WTC11 (cell line): ENCODE measurements at regions not wholly inside any gene's neighbourhood (a gene's known extent, or its start where the extent isn't known, plus 50 kb on each side); places are given as distances from the start of the nearest gene placed in this dataset.

Experiments used
- ATAC-seq: fragments of 200-7000 bp; cut with Tn5 transposase; 2 replicates; pipeline ENCODE4 v1.10.0; 2021; ENCODE audit warnings: mild to moderate bottlenecking, moderate library complexity
- CTCF ChIA-PET: fragments of 300-600 bp; sonication (Branson Sonifier 250); formaldehyde crosslinking; loops from one replicate; lab custom pipeline; 2021; ENCODE audit warnings: antibody characterized with exemption; lab: Charles Lee
- POLR2A ChIA-PET: fragments of 350-600 bp; sonication (Branson Sonifier 250); formaldehyde crosslinking; loops from one replicate; lab custom pipeline; 2021; ENCODE audit warnings: antibody characterized with exemption; lab: Charles Lee
- DNase-seq: peaks from one replicate; pipeline ENCODE4 v3.0.0; 2021; ENCODE audit warnings: low spot score
- H3K27ac Mint-ChIP-seq: 2 replicates; pipeline ENCODE4 v1.8.0; 2021; ENCODE audit warnings: mixed read lengths
- H3K27me3 Mint-ChIP-seq: 2 replicates; pipeline ENCODE4 v1.8.0; 2021; ENCODE audit warnings: low read depth, mild to moderate bottlenecking, moderate library complexity, mixed read lengths
- H3K36me3 Mint-ChIP-seq: 2 replicates; pipeline ENCODE4 v1.8.0; 2021; ENCODE audit warnings: mixed read lengths
- H3K4me1 Mint-ChIP-seq: 2 replicates; pipeline ENCODE4 v1.8.0; 2022; ENCODE audit warnings: mixed read lengths
- H3K4me3 Mint-ChIP-seq: 2 replicates; pipeline ENCODE4 v1.8.0; 2021; ENCODE audit warnings: mild to moderate bottlenecking, moderate library complexity, mixed read lengths
- H3K9me3 Mint-ChIP-seq: 2 replicates; pipeline ENCODE4 v1.8.0; 2021; ENCODE audit warnings: mixed read lengths
- FOXK1 ChIP-seq: sonication (generic); formaldehyde crosslinking; IDR thresholded peaks from 2 replicates; pipeline ENCODE4 v1.8.0; 2022; ENCODE audit warnings: mild to moderate bottlenecking, moderate library complexity, missing genetic modification reagents
- JAZF1 ChIP-seq: fragments of 250-450 bp; sonication (Bioruptor Pico); IDR thresholded peaks from 2 replicates; pipeline ENCODE4 v1.9.0; 2021; ENCODE audit warnings: moderate library complexity, mild to moderate bottlenecking, inconsistent platforms
- NFATC4 ChIP-seq: fragments of 250-450 bp; sonication (Bioruptor Pico); IDR thresholded peaks from 2 replicates; pipeline ENCODE4 v1.9.0; 2021; ENCODE audit warnings: mild to moderate bottlenecking
- ZNF121 ChIP-seq: sonication (generic); formaldehyde crosslinking; IDR thresholded peaks from 2 replicates; pipeline ENCODE4 v1.8.0; 2023; ENCODE audit warnings: missing genetic modification reagents
- ZNF263 ChIP-seq: sonication (generic); formaldehyde crosslinking; IDR thresholded peaks from 2 replicates; pipeline ENCODE4 v1.8.1; 2022; ENCODE audit warnings: low read depth, mild to moderate bottlenecking, moderate library complexity, missing genetic modification reagents
- ZNF423 ChIP-seq: fragments of 250-450 bp; sonication (Bioruptor Pico); IDR thresholded peaks from 2 replicates; pipeline ENCODE4 v2.1.2; 2022; ENCODE audit warnings: mild to moderate bottlenecking, moderate library complexity
- TF ChIP-seq, protein P1 (sequence below): fragments of 250-450 bp; sonication (Bioruptor Pico); IDR thresholded peaks from 2 replicates; pipeline ENCODE4 v1.9.0; 2021; ENCODE audit warnings: mild to moderate bottlenecking, borderline replicate concordance
- TF ChIP-seq, protein P2 (sequence below): fragments of 250-450 bp; sonication (Bioruptor Pico); IDR thresholded peaks from 2 replicates; pipeline ENCODE4 v1.9.0; 2021; ENCODE audit warnings: moderate library complexity, mild to moderate bottlenecking, inconsistent platforms, borderline replicate concordance
- TF ChIP-seq, protein P3 (sequence below): sonication (generic); formaldehyde crosslinking; IDR thresholded peaks from 2 replicates; pipeline ENCODE4 v1.8.1; 2022; ENCODE audit warnings: missing genetic modification reagents, borderline replicate concordance
- TF ChIP-seq, protein P4 (sequence below): fragments of 250-450 bp; sonication (Bioruptor Pico); IDR thresholded peaks from 2 replicates; pipeline ENCODE4 v1.9.0; 2021; ENCODE audit warnings: mild to moderate bottlenecking
- TF ChIP-seq, protein P5 (sequence below): fragments of 250-450 bp; sonication (Bioruptor Pico); conservative IDR thresholded peaks from 2 replicates; pipeline ENCODE4 v1.9.0; 2021; ENCODE audit warnings: mild to moderate bottlenecking
- TF ChIP-seq, protein P6 (sequence below): sonication (generic); formaldehyde crosslinking; IDR thresholded peaks from 2 replicates; pipeline ENCODE4 v1.8.1; 2022; ENCODE audit warnings: mild to moderate bottlenecking, moderate library complexity, missing genetic modification reagents
- TF ChIP-seq, protein P7 (sequence below): sonication (generic); formaldehyde crosslinking; IDR thresholded peaks from 2 replicates; pipeline ENCODE4 v1.8.0; 2023; ENCODE audit warnings: mild to moderate bottlenecking, missing genetic modification reagents

DNA sequence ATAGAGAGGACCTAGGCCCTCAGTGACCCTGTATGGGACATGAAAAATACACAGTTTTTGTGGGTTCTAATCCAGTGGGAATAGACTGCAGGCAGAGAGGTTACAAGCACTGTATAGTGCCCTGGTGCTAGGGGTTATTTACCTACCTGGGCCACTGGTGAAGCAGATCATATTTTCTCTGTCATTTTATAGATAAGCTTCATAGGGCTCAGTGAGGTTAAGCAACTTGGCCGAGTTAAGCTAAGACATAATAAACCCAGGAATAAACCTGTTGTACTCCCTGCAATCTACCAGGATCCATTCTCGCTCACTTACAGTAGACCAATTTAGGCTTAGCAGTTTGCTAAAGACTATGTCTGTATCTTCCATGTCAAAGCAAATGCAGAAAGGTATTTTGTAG, 340.6 kb upstream of the KHDRBS2 start (continued):
- TF ChIP-seq, protein P1, sequence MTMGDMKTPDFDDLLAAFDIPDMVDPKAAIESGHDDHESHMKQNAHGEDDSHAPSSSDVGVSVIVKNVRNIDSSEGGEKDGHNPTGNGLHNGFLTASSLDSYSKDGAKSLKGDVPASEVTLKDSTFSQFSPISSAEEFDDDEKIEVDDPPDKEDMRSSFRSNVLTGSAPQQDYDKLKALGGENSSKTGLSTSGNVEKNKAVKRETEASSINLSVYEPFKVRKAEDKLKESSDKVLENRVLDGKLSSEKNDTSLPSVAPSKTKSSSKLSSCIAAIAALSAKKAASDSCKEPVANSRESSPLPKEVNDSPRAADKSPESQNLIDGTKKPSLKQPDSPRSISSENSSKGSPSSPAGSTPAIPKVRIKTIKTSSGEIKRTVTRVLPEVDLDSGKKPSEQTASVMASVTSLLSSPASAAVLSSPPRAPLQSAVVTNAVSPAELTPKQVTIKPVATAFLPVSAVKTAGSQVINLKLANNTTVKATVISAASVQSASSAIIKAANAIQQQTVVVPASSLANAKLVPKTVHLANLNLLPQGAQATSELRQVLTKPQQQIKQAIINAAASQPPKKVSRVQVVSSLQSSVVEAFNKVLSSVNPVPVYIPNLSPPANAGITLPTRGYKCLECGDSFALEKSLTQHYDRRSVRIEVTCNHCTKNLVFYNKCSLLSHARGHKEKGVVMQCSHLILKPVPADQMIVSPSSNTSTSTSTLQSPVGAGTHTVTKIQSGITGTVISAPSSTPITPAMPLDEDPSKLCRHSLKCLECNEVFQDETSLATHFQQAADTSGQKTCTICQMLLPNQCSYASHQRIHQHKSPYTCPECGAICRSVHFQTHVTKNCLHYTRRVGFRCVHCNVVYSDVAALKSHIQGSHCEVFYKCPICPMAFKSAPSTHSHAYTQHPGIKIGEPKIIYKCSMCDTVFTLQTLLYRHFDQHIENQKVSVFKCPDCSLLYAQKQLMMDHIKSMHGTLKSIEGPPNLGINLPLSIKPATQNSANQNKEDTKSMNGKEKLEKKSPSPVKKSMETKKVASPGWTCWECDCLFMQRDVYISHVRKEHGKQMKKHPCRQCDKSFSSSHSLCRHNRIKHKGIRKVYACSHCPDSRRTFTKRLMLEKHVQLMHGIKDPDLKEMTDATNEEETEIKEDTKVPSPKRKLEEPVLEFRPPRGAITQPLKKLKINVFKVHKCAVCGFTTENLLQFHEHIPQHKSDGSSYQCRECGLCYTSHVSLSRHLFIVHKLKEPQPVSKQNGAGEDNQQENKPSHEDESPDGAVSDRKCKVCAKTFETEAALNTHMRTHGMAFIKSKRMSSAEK (CRISPR knock-in tag) = no peak
- TF ChIP-seq, protein P2, sequence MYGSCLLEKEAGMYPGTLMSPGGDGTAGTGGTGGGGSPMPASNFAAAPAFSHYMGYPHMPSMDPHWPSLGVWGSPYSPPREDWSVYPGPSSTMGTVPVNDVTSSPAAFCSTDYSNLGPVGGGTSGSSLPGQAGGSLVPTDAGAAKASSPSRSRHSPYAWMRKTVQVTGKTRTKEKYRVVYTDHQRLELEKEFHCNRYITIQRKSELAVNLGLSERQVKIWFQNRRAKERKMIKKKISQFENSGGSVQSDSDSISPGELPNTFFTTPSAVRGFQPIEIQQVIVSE (CRISPR knock-in tag) = no peak
- TF ChIP-seq JAZF1 (CRISPR knock-in tag) = no peak
- TF ChIP-seq ZNF423 (CRISPR knock-in tag) = no peak
- TF ChIP-seq, protein P3, sequence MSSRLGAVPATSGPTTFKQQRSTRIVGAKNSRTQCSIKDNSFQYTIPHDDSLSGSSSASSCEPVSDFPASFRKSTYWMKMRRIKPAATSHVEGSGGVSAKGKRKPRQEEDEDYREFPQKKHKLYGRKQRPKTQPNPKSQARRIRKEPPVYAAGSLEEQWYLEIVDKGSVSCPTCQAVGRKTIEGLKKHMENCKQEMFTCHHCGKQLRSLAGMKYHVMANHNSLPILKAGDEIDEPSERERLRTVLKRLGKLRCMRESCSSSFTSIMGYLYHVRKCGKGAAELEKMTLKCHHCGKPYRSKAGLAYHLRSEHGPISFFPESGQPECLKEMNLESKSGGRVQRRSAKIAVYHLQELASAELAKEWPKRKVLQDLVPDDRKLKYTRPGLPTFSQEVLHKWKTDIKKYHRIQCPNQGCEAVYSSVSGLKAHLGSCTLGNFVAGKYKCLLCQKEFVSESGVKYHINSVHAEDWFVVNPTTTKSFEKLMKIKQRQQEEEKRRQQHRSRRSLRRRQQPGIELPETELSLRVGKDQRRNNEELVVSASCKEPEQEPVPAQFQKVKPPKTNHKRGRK (CRISPR knock-in tag) = no peak
- no peak for TF ChIP-seq ZNF263 (CRISPR knock-in tag)
- TF ChIP-seq FOXK1 = no peak
- TF ChIP-seq, protein P4, sequence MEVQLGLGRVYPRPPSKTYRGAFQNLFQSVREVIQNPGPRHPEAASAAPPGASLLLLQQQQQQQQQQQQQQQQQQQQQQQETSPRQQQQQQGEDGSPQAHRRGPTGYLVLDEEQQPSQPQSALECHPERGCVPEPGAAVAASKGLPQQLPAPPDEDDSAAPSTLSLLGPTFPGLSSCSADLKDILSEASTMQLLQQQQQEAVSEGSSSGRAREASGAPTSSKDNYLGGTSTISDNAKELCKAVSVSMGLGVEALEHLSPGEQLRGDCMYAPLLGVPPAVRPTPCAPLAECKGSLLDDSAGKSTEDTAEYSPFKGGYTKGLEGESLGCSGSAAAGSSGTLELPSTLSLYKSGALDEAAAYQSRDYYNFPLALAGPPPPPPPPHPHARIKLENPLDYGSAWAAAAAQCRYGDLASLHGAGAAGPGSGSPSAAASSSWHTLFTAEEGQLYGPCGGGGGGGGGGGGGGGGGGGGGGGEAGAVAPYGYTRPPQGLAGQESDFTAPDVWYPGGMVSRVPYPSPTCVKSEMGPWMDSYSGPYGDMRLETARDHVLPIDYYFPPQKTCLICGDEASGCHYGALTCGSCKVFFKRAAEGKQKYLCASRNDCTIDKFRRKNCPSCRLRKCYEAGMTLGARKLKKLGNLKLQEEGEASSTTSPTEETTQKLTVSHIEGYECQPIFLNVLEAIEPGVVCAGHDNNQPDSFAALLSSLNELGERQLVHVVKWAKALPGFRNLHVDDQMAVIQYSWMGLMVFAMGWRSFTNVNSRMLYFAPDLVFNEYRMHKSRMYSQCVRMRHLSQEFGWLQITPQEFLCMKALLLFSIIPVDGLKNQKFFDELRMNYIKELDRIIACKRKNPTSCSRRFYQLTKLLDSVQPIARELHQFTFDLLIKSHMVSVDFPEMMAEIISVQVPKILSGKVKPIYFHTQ = no peak

DNA sequence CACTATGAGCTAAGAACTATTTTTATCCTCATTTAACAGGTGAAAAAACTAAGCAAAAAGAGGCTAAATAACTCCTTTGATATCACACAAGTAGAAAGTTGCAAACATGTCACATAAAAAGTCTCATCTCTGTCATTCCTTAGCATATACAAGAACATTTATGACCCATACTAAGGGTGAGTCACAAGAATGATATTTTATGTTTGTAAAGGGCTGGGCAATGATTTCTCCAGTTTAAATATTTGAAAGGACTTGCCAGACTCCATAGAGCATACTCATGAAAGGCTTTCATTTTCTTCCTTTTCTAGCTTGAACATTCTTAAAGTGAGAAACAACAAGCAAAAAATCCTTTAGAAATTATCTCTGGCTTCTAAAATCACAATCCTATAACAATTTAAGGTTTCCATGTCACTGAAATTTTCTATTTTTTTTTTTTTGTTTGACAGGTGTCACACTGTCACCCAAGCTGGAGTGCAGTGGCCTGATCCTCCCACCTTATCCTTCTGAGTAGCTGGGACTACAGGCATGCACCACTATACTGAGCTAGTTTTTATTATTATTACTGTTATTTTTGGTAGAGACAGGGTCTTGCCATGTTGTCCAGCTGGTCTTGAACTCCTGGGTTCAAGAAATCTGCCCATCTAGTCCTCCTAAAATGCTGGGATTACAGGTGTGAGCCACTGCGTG, 338.0 kb upstream of the KHDRBS2 start:
- POLR2A ChIA-PET = no interaction called here
- Mint-ChIP-seq H3K27me3 (no peaks in the 10 kb centered on the region), H3K9me3 (peaks cover 19% of the 10 kb centered on the region), H3K4me3 (no peak overlapping the region), H3K27ac (no peak overlapping the region), H3K36me3 (no peaks in the 10 kb centered on the region), H3K4me1 (no peaks in the 10 kb centered on the region)
- no peak for ATAC-seq
- CTCF ChIA-PET = interaction anchor here (1.1 kb wide), 1 partner anchor 39 kb away, joined by 5 read pairs; no protein-coding TSS in a partner anchor
- TF ChIP-seq JAZF1 (CRISPR knock-in tag) = no peak
- TF ChIP-seq, protein P5, sequence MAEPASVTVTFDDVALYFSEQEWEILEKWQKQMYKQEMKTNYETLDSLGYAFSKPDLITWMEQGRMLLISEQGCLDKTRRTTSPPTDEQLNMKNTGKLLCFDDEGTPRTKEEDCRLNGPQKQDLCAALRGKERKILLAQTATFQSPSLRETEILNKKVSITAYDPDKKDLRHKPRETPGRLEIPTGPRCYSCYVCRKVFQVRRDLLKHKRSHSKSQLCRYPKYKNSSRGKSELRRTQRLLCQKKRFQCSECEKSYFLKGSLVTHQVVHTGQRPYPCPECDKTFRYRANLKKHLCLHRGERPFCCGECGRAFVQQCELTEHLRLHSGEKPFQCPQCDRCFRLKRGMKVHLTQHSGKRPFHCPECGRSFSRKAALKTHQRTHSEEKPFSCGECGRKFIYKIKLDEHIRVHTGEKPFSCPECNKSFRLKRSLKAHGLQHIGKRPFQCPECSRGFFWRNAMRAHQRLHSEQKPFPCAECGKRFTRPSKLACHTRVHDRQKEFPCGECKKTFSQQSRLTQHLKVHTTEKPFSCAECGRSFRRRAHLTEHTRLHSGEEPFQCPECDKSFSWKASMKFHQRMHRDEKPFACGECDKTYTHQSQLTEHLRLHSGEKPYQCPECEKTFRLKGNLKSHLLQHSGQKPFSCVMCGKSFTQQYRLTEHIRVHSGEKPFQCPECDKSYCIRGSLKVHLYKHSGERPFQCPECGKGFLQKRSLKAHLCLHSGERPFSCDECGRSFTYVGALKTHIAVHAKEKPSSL (CRISPR knock-in tag) = no peak
- TF ChIP-seq, protein P6, sequence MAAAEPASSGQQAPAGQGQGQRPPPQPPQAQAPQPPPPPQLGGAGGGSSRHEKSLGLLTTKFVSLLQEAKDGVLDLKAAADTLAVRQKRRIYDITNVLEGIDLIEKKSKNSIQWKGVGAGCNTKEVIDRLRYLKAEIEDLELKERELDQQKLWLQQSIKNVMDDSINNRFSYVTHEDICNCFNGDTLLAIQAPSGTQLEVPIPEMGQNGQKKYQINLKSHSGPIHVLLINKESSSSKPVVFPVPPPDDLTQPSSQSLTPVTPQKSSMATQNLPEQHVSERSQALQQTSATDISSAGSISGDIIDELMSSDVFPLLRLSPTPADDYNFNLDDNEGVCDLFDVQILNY (CRISPR knock-in tag) = no peak
- no peak for TF ChIP-seq ZNF263 (CRISPR knock-in tag)
- TF ChIP-seq NFATC4 = no peak
- TF ChIP-seq, protein P7, sequence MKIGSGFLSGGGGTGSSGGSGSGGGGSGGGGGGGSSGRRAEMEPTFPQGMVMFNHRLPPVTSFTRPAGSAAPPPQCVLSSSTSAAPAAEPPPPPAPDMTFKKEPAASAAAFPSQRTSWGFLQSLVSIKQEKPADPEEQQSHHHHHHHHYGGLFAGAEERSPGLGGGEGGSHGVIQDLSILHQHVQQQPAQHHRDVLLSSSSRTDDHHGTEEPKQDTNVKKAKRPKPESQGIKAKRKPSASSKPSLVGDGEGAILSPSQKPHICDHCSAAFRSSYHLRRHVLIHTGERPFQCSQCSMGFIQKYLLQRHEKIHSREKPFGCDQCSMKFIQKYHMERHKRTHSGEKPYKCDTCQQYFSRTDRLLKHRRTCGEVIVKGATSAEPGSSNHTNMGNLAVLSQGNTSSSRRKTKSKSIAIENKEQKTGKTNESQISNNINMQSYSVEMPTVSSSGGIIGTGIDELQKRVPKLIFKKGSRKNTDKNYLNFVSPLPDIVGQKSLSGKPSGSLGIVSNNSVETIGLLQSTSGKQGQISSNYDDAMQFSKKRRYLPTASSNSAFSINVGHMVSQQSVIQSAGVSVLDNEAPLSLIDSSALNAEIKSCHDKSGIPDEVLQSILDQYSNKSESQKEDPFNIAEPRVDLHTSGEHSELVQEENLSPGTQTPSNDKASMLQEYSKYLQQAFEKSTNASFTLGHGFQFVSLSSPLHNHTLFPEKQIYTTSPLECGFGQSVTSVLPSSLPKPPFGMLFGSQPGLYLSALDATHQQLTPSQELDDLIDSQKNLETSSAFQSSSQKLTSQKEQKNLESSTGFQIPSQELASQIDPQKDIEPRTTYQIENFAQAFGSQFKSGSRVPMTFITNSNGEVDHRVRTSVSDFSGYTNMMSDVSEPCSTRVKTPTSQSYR (CRISPR knock-in tag) = no peak
- TF ChIP-seq ZNF121 = no peak
- no peak for DNase-seq
